SIG-M5 (cell line): ENCODE measurements at regions not wholly inside any gene's neighbourhood (a gene's known extent, or its start where the extent isn't known, plus 50 kb on each side); places are given as distances from the start of the nearest gene placed in this dataset.

Experiments used
- DNase-seq: peaks from one replicate; lab custom pipeline; 2025; lab: John Stamatoyannopoulos, UW

DNA sequence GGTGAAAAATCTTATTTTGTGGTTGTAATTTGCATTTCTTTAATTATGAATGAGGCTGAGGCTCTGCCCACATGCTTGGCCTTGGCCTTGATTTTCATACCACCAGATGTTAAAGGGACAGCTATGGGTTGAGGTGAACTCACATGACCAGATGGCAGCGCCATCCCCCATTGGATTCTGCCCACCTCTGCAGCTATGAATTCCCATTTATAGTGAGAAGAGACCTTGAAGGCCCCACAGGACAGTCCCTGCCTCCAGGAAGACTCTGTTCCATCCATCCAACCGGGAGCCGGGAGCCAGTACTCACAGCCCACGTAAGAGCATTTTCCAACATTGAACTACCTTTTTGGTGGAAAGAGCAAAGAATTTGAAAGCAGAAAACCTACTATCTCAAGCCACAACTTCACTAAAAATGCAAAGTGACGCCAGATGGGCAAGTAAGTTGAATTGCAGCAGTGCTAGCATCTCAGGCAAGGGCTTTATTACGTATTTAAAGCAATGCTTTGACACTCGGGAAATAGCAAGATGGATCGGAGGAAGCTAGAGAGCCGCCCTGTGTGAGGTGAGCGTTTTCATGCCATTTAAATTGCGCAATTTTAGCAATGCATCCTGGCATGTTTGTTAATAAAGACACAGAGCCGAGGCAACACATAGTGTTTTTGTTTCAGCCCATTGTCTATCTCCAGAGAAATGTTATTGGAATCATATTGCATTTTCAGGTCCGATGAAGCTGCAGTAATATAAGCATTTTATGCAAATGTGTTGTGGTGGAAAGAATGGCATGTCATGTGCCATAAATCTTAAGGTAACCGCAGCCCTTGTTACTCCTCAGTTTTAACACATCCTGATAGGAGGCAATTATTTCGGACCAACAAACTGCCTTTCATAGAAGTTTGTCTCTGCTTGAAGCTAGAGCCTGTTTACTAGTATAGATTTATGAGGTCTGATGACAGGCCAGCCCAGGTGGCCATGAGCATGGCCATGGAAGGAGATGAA lies 273.4 kb upstream of the TNRC6C start:
- DNase-seq = no peak

DNA sequence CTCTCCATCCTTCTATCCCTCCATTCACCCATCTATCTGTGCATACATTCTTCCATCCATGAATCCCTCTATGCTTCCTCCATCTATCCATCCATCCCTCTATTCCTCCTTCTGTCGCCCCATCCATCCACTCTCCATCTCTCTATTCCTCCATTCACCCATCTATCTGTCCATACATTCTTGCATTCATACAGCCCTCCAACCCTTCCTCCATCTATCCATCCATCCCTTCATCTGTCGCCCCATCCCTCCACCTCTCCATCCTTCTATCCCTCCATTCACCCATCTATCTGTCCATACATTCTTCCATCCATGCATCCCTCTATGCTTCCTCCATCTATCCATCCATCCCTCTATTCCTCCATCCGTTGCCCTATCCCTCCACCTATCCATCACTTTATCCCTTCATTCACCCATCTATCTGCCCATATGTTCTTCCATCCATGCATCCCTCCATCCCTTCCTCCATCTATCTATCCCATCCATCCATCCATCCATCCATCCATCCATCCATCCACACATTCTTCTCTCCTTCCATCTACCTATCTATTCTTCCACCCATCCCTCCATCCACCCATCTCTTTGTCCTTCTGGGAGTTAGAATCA lies 272.5 kb upstream of the TNRC6C start:
- no peak for DNase-seq

DNA sequence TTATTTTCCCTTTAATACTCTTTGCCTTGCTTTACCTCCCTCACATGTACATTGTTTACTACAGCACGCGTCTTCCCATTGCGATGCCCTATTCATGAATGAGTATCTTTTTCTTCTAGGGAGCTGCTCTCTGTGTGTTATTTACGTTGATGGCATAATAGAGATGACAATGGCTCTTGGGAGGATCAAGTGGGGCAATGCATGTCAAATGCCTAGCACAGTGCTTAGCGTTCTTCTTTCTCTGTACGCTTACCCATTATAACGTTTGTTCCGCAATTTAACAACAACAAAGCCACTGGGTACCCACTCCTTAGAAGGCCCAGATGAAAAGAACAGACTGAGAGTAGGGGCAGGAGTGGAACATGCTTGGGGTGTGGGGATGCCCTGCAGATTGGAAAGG lies 271.6 kb upstream of the TNRC6C start:
- DNase-seq = no peak

DNA sequence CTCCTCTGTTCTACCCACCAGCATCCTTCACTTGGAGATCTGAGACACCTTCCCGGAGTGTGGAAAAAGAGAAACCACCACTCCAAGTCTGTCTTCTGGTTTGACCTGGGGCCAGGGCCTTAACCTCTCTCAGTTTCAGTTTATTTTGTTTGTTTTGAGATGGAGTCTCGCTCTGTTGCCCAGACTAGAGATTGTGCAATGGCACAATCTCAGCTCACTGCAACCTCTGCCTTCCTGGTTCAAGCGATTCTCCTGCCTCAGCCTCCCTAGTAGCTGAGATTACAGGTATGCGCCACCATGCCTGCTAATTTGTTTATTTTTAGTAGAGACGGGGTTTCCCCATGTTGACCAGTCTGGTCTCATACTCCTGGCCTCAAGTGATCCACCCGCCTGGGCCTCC lies 271.1 kb upstream of the TNRC6C start:
- no peak for DNase-seq

DNA sequence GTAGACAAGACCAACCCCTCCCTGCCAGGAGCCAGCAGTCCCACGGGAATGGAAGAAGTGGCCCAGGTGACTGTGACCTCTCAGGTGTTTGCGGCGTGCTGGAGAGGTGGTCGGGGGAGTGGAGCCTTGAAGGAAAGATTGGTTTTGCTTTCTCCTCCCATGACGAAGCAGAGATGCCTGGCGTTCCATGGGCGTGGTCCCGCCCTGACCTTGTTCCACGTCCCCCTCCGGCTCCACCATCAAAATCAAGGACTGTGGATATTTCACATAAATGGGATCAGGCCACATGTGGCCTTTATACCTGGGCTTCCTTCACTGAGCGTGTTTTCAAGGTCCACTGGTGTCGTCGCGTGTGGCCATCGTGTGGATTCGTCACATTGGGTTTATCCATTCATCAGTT lies 270.6 kb upstream of the TNRC6C start:
- DNase-seq = no peak

DNA sequence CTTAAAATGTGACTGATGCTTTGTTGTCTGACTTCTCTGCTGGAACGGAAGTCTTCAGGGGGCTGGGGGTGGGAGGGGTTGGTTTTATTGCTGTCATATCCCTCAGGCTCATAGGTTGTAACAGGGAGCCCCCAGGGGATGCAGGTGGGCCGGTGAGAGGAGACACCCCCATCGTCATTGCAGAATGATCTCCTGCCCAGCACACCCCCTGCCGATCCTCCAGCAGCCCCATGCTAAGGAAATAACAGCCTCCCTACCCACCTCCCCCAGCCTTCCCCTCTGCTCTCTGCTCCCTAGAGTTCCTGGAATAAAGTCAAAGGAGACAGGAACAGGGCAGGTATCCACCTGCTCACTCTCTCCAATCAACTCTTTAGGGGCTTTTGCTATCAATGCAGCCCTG lies 270.1 kb upstream of the TNRC6C start:
- no peak for DNase-seq

DNA sequence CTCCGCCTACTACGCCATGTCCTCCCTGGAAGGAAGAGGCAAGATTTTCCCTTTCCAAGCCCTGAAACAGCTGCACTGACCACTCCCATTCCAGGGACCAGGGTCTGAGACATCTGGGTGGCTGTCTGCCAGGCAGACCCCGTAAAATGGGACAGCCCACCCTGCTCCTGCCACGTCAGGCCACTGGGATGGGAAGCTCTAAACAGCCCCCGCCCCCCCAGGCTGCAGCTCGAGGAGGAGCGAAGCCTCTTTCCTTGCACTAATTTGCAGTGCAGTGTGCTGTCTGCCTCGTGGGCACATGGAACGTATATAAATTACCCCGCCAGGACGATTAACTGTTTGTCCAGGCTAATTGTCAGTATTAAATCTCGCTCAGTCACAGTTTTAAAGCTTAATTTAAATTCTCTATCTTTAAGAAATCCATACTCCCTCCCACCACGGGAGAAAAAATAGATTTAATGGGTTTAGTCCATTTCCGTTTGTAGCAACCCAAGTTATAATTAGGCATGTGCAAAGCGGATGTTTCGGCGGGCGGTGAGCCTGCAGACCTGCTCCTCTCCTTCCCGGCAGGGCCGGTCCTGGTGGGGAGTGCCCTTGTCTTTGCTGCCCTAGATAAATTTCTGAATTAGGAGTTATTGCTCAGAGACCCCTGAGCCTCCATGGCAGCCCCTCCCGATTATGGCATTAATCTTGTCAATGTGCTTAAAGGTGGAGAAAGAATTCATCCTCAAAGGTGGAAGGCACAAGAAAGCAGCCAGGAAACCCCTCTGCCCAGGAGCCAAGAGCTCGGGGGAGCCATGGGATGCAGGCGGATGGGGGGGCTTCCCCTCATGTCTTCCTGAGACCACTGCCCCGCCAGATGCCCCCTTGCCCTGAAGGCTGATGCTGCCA lies 268.0 kb upstream of the TNRC6C start:
- no peak for DNase-seq

DNA sequence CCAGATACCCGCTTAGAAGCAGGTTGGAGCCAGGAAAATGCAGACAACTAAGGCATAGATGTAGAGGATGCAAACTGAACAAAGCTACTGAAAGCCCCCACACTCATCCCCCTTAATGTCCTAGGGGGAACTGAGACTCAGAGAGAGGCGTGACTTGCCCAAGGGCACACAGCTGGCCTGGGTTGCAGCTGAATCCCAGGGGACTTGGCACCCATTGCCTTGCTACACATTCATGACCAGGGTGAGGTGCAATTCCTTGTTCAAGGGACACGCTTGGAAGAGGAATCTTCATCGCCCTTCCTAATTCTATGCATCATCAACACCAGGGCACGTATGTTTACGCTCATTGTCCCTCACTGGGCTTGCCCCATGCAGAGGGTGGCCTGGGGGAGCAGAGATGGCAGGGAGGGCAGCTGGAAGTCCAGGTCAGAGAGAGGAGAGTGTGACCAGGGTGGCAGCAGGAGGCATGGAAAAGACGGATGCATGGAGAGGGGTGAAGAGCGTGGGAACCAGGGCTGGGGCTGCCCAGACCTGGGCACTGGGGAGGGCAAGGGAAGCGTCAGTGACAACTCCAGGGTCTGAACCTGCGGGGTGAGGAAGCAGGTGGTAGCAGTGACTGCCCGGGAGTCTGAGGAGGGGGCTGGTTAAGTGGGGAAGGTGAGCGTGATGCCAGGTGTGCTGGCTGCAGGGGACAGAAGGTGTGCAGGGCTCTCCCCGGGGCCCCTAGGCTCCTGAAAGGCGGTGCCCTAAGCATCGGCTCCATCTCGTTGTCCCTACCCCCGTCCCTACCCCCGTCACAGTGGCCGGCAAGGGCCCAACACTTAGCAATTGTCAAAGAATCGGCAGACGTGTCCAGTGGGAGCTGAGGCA lies 267.1 kb upstream of the TNRC6C start:
- no peak for DNase-seq

DNA sequence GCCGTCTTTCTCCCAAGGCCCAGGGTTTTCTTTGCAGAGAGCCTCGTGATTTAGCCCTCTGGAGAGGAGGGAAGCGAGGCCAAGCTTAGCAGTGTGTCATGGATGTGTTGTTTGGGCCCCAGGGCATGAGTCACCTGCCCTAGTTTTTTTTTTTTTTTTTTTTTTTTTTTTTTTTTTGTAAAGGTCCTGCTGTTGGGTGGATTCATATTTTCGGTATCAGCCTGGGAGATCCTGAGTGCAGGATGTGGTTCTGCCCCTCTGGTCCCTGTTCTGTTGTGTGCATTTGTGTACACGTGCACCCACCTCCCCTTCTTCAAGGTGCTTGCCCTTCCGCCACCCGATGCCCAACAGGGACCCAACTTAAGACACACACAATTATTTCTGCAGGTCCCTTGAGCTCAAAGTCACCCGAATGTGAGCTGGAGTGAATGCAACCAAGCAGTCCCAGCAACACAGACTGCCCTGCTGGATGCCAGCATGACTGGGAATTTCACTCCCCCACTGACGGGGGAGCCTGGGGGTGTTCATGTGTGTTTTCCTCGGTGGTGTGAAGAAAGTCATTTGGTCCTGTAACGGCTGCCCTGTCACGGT lies 265.8 kb upstream of the TNRC6C start:
- no peak for DNase-seq

DNA sequence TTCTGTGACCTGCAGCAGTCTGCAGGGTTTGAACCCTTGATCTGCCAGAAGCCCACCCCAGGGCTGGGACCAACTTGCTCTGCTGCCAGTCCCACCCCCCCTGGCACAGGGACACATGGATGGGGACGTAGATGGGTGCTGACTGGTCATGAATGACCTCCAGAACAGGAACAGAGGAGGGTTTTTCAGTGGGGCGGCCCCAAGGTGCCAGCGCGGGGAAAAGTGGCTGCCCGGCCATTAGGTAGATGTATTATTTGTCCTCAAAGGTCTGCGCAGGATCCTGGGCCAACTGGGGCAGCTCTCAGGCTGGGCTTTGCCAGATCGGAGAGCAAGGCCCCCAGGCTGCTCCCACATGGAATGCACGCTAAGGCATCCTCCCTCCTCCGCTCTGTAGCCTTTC lies 265.2 kb upstream of the TNRC6C start:
- no peak for DNase-seq

DNA sequence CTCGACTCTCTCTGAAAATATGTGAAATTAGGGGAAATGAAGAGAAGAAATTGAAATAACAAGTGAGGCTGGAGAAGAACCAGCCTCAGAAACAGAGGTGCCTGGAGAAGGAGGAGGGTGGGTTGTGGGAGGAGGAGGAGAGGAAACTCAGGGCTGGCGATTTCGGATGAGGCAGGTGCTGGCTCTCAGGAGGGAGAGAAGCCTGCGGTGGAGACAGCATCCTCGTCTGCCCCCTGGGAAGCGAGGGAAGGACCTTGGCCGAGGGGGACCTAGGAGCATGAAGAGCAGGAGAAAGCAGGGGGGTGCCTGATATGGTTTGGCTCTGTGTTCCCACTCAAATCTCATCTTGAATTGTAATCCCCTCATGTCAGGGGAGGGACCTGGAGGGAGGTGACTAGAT lies 264.7 kb upstream of the TNRC6C start:
- no peak for DNase-seq

DNA sequence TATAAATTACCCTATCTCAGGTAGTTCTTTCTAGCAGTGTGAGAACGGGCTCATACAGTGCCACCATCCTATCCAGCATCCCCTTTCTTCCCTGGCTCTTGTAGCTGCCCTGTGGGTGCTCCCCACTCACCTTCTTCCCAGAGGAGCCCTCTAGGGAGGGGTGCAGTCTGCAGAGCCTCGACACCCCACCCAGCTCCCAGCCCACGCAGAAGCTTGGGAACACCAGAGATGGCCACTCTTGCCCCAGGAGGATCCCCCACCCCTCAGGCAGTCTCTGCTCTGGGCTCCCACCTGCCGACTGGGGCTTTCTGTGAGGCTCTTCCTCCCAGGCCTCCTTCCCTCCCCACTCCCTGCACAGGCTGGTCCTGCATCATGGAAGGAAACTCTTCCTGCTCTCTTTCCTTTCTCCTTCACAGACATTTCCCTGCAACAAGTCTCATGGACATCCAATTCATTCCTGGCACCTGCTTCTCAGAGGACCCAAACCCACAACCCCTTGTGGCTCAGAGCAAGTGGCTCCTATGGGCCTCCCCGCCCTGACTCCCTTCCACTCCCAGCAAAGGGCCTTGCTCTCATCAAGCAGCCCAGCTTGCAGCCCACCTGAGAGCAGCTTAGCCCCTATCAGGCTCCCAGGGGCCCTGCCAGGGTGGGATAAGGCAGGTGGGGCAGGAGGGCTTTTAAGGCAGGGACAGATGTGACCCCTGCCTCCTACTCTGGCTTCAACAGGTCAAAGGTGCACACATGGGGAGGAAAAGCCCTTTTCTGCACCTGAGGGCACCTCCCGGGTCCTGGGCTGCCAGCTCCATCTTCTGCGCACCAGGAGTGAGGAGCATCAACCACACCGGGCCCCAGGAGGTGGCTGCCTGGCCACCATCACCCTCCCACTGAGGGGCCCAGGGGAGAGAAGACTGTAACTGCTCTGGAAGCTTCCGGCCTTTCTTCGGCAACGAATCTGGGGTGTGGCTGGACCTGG lies 263.8 kb upstream of the TNRC6C start:
- no peak for DNase-seq

DNA sequence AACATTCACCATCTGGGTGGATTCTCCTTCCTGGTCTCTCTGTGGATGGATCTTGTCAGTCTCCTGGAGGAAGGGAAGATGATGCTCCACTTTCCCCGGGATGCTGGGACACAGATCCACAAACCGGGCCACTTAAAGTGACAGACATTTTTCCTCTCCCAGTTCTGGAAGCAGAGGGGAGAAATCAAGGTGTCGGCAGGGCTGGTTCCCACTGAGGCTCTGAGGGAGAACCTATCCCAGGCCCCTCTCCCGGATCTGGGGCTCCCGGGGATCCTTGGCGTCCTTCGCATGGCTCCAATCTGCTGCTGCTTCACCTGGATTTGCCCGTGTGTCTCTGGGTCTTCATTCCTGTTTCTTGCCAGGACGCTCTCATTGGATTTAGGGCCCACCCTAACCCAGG lies 263.1 kb upstream of the TNRC6C start:
- DNase-seq = no peak

DNA sequence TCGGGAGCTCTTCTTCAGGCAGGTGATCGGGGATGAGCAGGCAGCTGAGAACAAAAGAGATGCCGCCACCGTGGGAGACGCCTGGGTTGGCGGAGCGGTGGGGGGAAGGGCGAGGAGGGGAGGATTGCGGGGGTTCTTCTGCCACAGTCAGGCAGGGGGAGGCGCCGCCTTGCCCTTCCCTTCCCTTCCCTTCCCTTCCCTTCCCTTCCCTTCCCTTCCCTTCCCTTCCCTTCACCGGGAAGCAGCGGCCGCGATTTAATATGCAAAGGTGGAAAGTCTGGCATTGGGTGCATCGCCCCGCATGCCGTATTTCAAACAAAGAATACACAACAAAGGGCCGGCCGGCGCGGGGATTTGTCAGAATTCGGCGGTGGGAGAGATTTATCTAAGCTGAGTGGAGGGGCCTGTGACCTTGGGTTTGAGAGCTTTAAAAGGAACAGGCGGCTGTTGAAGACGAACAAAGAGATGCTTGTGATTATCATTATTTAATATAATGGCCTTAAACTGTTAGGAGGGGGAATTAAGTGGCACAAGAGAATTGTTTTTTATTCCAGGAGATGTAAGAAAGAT lies 262.3 kb upstream of the TNRC6C start:
- no peak for DNase-seq

DNA sequence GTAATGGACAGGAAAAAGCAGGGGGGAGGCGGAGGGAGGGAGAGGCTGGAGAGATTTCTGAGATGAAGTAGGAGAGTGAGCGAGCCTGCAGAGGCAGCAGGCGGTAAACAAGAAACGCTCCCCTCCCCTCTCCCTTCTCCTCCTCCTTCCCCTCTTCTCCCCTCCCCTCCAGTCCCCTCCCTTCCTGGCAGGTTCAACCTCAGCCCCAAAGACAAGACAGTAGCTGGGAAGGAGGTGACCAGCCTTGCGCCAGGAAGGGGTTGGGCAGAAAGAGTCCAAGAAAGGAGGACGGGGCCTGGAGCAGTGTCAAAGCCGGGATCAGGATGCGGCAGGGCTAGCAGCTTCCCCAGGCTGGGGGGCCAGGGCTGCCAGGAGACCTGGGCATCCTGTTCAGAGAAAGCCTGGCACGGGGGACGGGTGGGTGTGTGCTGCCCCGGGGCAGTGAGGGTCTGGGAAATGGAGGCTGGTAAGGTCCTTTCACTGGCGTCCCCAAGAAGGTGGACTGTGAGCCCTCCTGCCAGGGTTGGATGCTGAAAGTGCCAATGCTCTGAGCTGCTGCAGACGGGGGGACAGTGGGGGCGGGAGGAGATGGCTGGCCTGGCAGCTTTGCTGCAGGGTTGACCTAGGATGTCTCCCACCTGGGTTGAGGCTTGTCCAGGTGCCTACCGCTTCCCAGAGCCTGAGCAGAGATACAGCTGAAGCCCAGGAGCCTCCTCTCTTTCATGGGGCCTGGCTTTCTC lies 261.6 kb upstream of the TNRC6C start:
- DNase-seq = no peak

DNA sequence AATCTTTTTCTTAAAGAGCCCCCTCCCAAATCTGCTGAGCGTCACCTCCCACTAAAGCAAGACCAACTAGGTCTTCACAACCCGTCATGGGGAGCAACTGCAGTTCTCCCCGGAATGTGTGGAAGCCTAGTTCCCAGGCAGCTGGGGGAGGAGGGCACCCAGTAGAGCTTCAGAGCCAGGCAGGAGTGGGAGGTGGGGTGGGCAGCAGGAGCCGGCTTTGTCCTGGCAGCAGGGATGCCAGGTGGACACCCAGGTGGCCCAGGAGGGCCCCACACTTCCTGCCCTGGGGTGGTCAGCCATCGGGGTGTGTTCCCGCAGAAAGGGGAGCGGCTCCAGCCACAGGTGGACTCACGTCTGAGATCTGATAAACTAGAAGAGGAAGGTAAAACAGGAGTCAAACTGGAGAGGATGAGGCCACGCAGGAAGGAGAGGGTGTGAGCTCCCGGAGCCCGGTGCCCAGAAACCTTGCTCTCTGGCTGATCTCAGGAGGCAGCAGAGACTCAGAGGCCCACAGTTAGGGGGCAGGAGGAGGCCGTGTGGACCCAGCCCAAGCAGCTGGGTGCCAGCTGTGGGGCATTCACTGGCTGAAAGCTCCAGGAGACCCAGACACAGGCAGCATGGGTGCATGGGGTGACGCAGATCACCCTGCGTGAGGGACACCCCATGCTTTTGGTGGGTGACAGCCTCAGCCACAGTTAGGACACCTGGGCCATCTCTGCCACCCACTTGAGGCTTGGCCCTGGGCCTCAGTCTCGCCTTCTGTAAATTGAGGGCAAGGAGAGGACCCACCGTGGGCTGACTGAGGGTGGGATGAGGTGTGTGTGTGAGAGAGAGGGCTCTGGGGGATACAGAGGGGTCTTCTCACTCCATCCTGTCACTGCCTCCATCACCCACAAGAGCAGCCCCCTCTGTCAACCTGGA lies 260.8 kb upstream of the TNRC6C start:
- DNase-seq = no peak

DNA sequence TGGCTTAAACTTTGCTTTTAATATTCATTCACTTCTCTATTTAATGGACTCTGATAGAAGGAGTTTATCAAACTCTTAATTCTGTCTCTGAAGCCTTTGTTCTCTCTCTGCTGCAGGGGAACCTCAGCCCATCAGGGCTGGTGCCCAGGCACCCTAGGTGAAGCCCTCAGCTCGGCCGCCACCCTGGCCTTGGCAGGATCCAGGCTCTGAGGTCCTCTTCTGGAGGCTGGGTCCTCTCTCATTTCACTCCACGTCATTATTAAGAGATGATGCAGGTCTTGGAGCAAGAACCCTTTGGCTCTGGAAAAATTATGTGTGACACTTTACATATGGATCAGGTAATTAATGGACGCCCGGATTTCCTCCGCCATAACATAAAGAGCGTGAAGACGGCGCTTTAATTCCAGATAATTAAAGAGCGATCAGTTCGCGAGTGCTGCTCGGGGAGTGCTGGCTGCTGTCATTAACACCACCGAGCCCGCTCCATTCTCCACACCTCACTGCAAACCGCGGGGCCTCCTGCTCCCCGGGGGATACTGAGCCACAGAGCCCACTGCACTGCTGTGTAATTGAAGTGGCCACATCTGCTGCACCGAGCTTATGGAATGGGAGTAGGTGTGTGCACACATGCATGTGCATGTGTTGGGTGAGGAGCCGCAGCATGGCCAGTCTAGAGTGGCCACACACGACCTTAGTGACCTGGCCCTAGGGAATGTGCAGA lies 259.4 kb upstream of the TNRC6C start:
- DNase-seq = no peak
